NCI-H128 (cell line): ENCODE measurements at regions not wholly inside any gene's neighbourhood (a gene's known extent, or its start where the extent isn't known, plus 50 kb on each side); places are given as distances from the start of the nearest gene placed in this dataset.
"Not testable (repeated sequence)": the region's sequence is repeated elsewhere in the genome, so short reads cannot be mapped to it uniquely, and the experiment has no call there.

Experiments
- DNase-seq: peaks from one replicate; lab custom pipeline; 2025; ENCODE audit not compliant: unreplicated experiment; lab: John Stamatoyannopoulos, UW

- not testable (repeated sequence) for DNase-seq
Observed at GRCh38 chr7:65797086-65797485, 75.8 kb upstream of the VKORC1L1 start.

DNA sequence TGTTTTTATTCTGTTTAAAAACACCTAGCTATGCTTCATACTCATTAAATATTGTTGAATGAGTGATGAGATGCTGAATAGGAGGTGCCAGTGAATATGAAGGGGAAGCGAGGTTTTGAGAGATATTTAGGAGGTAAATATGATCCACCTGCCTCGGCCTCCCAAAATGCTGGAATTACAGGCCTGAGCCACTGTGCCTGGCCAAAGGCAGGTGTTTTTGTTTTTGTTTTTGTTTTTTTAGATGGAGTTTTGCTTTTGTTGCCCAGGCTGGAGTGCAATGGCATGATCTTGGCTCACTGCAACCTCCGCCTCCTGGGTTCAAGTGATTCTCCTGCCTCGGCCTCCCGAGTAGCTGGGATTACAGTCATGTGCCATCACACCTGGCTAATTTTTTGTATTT, 75.3 kb upstream of the VKORC1L1 start:
- not testable (repeated sequence) for DNase-seq

DNA sequence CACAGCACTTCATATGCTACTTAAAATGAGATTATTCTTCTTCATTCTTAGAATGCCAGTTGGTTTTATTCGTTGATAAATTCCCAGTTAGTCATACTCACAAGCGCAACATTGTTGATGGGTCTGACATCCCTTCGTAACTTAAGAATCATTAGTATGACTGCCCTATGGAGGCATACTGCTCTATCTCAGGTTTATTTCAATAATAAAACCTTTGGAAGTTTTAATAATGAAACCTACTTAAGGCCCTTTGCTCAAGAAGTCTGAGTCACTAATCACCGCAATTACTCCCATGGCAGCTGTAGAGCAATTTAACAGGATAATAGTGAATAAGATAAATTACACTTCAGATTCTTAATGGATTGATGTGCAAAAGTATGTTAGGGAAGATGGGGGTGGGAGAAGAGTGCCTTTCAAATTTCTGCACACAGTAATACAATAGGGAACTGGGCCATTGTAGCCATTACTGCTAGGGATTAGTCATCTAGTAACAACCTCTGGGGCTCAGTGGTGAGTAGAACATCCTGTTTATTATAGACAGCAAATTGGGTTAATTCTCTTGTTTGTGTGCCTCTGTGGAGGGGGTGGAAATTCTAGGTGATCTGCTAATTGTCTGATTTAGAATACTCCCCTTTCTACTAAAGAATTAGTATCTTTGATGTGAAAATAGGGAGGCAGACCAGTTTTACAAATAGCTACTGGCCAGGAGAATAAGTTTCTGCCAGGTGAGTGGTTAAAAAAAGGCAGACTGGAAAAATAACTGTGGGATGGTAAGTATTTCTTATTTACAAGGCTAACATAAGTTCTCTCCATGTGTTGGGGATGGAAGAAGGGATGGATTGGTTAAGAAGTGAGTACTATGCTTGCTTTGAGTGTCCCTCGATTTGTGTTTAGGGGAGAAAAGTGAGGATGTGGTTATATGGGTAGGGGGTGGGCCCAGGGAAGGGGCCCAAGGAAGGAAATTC, 74.5 kb upstream of the VKORC1L1 start:
- DNase-seq: no peak

- DNase-seq: not testable (repeated sequence)
Observed at GRCh38 chr7:65800191-65800590, 72.7 kb upstream of the VKORC1L1 start.

- DNase-seq: no peak
Observed at GRCh38 chr7:65800890-65801341, 72.0 kb upstream of the VKORC1L1 start.

DNA sequence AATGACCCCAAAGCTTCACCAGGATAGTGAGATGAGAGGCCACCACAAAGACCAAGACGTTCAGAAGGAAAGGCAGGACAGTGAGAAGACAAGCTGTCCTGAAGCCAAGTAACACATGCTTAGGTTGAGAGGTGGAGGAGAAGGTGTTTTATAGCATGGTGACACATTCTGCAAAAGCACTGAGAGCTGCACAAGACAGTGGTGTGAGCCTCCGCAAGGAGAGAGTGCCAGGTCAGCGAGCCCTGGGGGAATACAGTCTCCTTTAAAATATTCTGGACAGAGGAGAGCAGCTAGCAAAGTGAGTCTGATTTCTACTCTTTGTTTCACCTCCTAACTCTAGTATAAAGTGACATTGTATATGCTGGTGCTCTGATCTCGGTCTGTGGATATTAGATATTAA, 68.0 kb upstream of the VKORC1L1 start:
- no peak for DNase-seq

- not testable (repeated sequence) for DNase-seq
Observed at GRCh38 chr7:65807067-65807466, 65.8 kb upstream of the VKORC1L1 start.

- no peak for DNase-seq
Observed at GRCh38 chr7:65809259-65809981, 63.5 kb upstream of the VKORC1L1 start.

GRCh38 chr7:65809982-65810288, 62.9 kb upstream of the VKORC1L1 start:
- DNase-seq: no peak

- DNase-seq: no peak
Observed at GRCh38 chr7:65812281-65812680, 60.6 kb upstream of the VKORC1L1 start.

- not testable (repeated sequence) for DNase-seq
Observed at GRCh38 chr7:65814556-65815167, 58.2 kb upstream of the VKORC1L1 start.

- DNase-seq: no peak
Observed at GRCh38 chr7:65820287-65820950, 52.5 kb upstream of the VKORC1L1 start.
